IMR-90 (cell line): ENCODE measurements at regions not wholly inside any gene's neighbourhood (a gene's known extent, or its start where the extent isn't known, plus 50 kb on each side); places are given as distances from the start of the nearest gene placed in this dataset.
"Not testable (repeated sequence)": the region's sequence is repeated elsewhere in the genome, so short reads cannot be mapped to it uniquely, and the experiment has no call there.

Experiments used
- ATAC-seq: fragments of 200-7000 bp; cut with Tn5 transposase; 2 replicates; pipeline ENCODE4 v1.9.1; 2020; ENCODE audit warnings: low read depth, mild to moderate bottlenecking, moderate library complexity
- BruUV-seq: library from RNA; stranded (reverse); fragments of 400-500 nt; replicated peaks from 2 replicates; lab custom pipeline; 2021; lab: Mats Ljungman, UMichigan
- CTCF ChIA-PET: fragments of 300-600 bp; formaldehyde crosslinking; extraction: SDS; loops from one replicate; lab custom pipeline; 2021; ENCODE audit warnings: antibody characterized with exemption; lab: Yijun Ruan, JAX
- POLR2A ChIA-PET: fragments of 300-600 bp; sonication (Branson Sonifier 250); formaldehyde crosslinking; loops from one replicate; lab custom pipeline; 2022; ENCODE audit warnings: antibody characterized with exemption; ENCODE audit not compliant: unreplicated experiment; lab: Charles Lee
- DNase-seq: peaks from one replicate; pipeline ENCODE4 v3.0.0; 2013
- H2AFZ ChIP-seq: replicated peaks from 2 replicates; pipeline ENCODE3; 2013; ENCODE audit warnings: low read length, mild to moderate bottlenecking; ENCODE audit not compliant: poor library complexity
- H2AK5ac ChIP-seq: 2 replicates; pipeline ENCODE4 v1.6.1; 2013; ENCODE audit warnings: low read depth, low read length, inconsistent platforms
- H2AK9ac ChIP-seq: replicated peaks from 2 replicates; pipeline ENCODE3; 2013; ENCODE audit warnings: mild to moderate bottlenecking, low read depth, low read length, moderate library complexity; ENCODE audit not compliant: poor library complexity
- H2BK120ac ChIP-seq: 2 replicates; pipeline ENCODE4 v1.6.1; 2013; ENCODE audit warnings: low read depth, low read length, inconsistent platforms
- H2BK15ac ChIP-seq: 3 replicates; pipeline ENCODE4 v1.6.1; 2013; ENCODE audit warnings: low read depth, low read length, inconsistent platforms
- H2BK20ac ChIP-seq: 2 replicates; pipeline ENCODE4 v1.6.1; 2013; ENCODE audit warnings: low read depth, mild to moderate bottlenecking, inconsistent platforms, low read length, moderate library complexity
- H2BK5ac ChIP-seq: 2 replicates; pipeline ENCODE4 v1.6.1; 2013; ENCODE audit warnings: mild to moderate bottlenecking, low read depth, low read length, inconsistent platforms; ENCODE audit not compliant: poor library complexity, severe bottlenecking
- H3K14ac ChIP-seq: replicated peaks from 2 replicates; pipeline ENCODE4 v1.6.1; 2013; ENCODE audit warnings: low read depth, low read length, inconsistent platforms
- H3K18ac ChIP-seq: 2 replicates; pipeline ENCODE4 v1.6.1; 2013; ENCODE audit warnings: low read depth, low read length, control low read depth
- H3K23ac ChIP-seq: 2 replicates; pipeline ENCODE4 v1.6.1; 2013; ENCODE audit warnings: low read depth, low read length, inconsistent platforms
- H3K27ac ChIP-seq: 2 replicates; pipeline ENCODE4 v1.5.1; 2013; ENCODE audit warnings: mild to moderate bottlenecking, control low read depth, low read length; ENCODE audit not compliant: insufficient read depth
- H3K27me3 ChIP-seq: 2 replicates; pipeline ENCODE4 v1.6.1; 2013; ENCODE audit warnings: low read length; ENCODE audit not compliant: control insufficient read depth, insufficient read depth
- H3K36me3 ChIP-seq: 2 replicates; pipeline ENCODE4 v1.6.1; 2013; ENCODE audit warnings: low read length, mixed read lengths; ENCODE audit not compliant: control insufficient read depth, insufficient read depth
- H3K4ac ChIP-seq: 2 replicates; pipeline ENCODE4 v1.6.1; 2013; ENCODE audit warnings: low read depth, low read length, inconsistent platforms
- H3K4me1 ChIP-seq: 2 replicates; pipeline ENCODE4 v1.6.1; 2013; ENCODE audit warnings: low read length, mixed read lengths; ENCODE audit not compliant: control insufficient read depth, insufficient read depth
- H3K4me2 ChIP-seq: 2 replicates; pipeline ENCODE4 v1.6.1; 2013; ENCODE audit warnings: low read depth, mild to moderate bottlenecking, control low read depth, low read length, moderate library complexity
- H3K4me3 ChIP-seq: 2 replicates; pipeline ENCODE4 v1.5.1; 2013; ENCODE audit warnings: low read depth, mild to moderate bottlenecking, control low read depth, low read length, moderate library complexity; ENCODE audit not compliant: insufficient read depth
- H3K56ac ChIP-seq: 2 replicates; pipeline ENCODE4 v1.6.1; 2013; ENCODE audit warnings: low read length, inconsistent platforms; ENCODE audit not compliant: insufficient read depth; ENCODE audit errors: extremely low read depth
- H3K79me1 ChIP-seq, 2 experiments: 2 replicates each; pipeline ENCODE4 v1.6.1; 2013; ENCODE audit warnings: low read length in 2 of 2, inconsistent platforms in 1 of 2, low read depth in 1 of 2
- H3K9ac ChIP-seq: 2 replicates; pipeline ENCODE4 v1.6.1; 2013; ENCODE audit warnings: low read depth, low read length, control low read depth
- H3K9me1 ChIP-seq: 2 replicates; pipeline ENCODE4 v1.6.1; 2013; ENCODE audit warnings: low read length, inconsistent platforms; ENCODE audit not compliant: insufficient read depth
- H3K9me3 ChIP-seq: 2 replicates; pipeline ENCODE4 v1.6.1; 2013; ENCODE audit warnings: low read length; ENCODE audit not compliant: control insufficient read depth, insufficient read depth
- H4K20me1 ChIP-seq: 2 replicates; pipeline ENCODE4 v1.6.1; 2013; ENCODE audit warnings: low read length, inconsistent platforms; ENCODE audit not compliant: insufficient read depth
- H4K5ac ChIP-seq: 2 replicates; pipeline ENCODE4 v1.6.1; 2013; ENCODE audit warnings: mild to moderate bottlenecking, low read depth, low read length, control low read depth
- H4K8ac ChIP-seq, 2 experiments: 2 replicates each; pipeline ENCODE4 v1.6.1; 2013; ENCODE audit warnings: low read depth in 2 of 2, low read length in 2 of 2, control low read depth in 1 of 2, inconsistent platforms in 1 of 2
- H4K91ac ChIP-seq: 2 replicates; pipeline ENCODE4 v1.6.1; 2013; ENCODE audit warnings: low read depth, low read length, inconsistent platforms; ENCODE audit not compliant: insufficient read depth
- BHLHE40 ChIP-seq: fragments of 150-350 bp; IDR thresholded peaks from 2 replicates; pipeline ENCODE4 v1.6.1; 2016; ENCODE audit warnings: mild to moderate bottlenecking, low read depth, low read length
- CHD1 ChIP-seq: IDR thresholded peaks from 2 replicates; pipeline ENCODE4 v1.6.1; 2012; ENCODE audit warnings: low read depth, low read length, improper control_type of control experiment
- FOS ChIP-seq: fragments of 150-350 bp; IDR thresholded peaks from 2 replicates; pipeline ENCODE4 v1.6.1; 2016; ENCODE audit warnings: low read depth, low read length
- MXI1 ChIP-seq: IDR thresholded peaks from 2 replicates; pipeline ENCODE4 v1.6.1; 2012; ENCODE audit warnings: low read depth, mild to moderate bottlenecking, low read length, moderate library complexity, borderline replicate concordance
- SMC3 ChIP-seq: fragments of 150-350 bp; IDR thresholded peaks from 2 replicates; pipeline ENCODE4 v1.6.1; 2016; ENCODE audit warnings: low read depth, mild to moderate bottlenecking, antibody characterized with exemption, low read length, moderate library complexity
- WGBS, 2 experiments: methylation state at CpG; one replicate each; pipeline versions ENCODE4 v1.1.5 to v1.1.7; 2013; ENCODE audit warnings: missing lambda C conversion rate in 2 of 2; ENCODE audit not compliant: insufficient read length in 1 of 2; ENCODE audit errors: extremely low coverage in 2 of 2; 5-methylcytosine and 5-hydroxymethylcytosine counted together
- dilution Hi-C: fragments of 300-500 bp; cut with HindIII; formaldehyde crosslinking; loops from one replicate; pipeline ENCODE4 v1.14.3; 2018; ENCODE audit warnings: low sequenced_read_pairs; ENCODE audit not compliant: unreplicated experiment
- in situ Hi-C: fragments of 300-500 bp; cut with MboI; formaldehyde crosslinking; loops from 3 replicates; pipeline ENCODE4 v1.14.3; 2019; ENCODE audit warnings: low sequenced_read_pairs, inconsistent platforms, mixed read lengths
- intact Hi-C: fragments of 100-400 bp; cut with micrococcal nuclease; formaldehyde crosslinking; loops from 2 replicates; pipeline ENCODE4 v1.10.0; 2022
- TF ChIP-seq, protein P1 (sequence below): conservative IDR thresholded peaks from 2 replicates; pipeline ENCODE4 v1.5.1; 2012; ENCODE audit warnings: mild to moderate bottlenecking, low read depth, low read length, improper control_type of control experiment

DNA sequence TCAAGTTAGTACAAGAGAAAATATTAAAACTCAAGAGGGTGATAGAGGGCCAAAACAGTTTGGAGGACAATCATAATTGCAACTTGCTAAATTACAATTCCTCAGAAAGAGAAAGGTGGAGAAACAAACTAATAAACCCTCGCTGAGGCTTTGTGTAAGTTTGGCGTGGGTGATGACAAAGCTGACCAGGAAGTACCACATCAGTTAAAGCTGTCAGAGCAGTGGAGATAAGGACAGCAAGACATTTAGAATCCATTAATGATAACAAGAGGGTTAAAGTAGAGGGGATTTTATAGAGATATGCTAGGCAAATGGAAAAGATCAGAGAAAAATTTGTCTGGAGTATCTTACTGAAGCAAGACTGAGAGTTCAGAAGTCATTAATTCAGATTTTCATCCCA, 334.4 kb downstream of the TFAP2B start:
- ChIA-PET CTCF (no interaction called here), POLR2A (no interaction called here)
- Histone ChIP-seq H2AK9ac (no peak overlapping the region), H3K9me3 (peaks cover under 1% of the 10 kb centered on the region), H4K20me1 (no peaks in the 10 kb centered on the region), H3K4me2 (no peak overlapping the region), H2AK5ac (no peak overlapping the region), H4K91ac (no peak overlapping the region), H3K23ac (no peak overlapping the region), H3K4ac (no peak overlapping the region), H3K4me1 (no peaks in the 10 kb centered on the region), H4K8ac (no peak overlapping the region), H3K4me3 (no peak overlapping the region), H3K18ac (no peak overlapping the region), H3K14ac (no peak overlapping the region), H2BK120ac (no peak overlapping the region), H2BK5ac (no peak overlapping the region), H3K9me1 (no peaks in the 10 kb centered on the region), H2BK20ac (no peak overlapping the region), H3K79me1 (no peaks in the 10 kb centered on the region), H3K9ac (no peak overlapping the region), H2BK15ac (no peak overlapping the region), H3K56ac (no peak overlapping the region), H3K27ac (no peak overlapping the region), H2AFZ (no peak overlapping the region), H3K27me3 (no peaks in the 10 kb centered on the region), H4K5ac (no peak overlapping the region), H3K36me3 (no peaks in the 10 kb centered on the region)
- TF ChIP-seq MXI1 (no peak), CHD1 (no peak), FOS (no peak), SMC3 (no peak), BHLHE40 (no peak)
- TF ChIP-seq, protein P1, sequence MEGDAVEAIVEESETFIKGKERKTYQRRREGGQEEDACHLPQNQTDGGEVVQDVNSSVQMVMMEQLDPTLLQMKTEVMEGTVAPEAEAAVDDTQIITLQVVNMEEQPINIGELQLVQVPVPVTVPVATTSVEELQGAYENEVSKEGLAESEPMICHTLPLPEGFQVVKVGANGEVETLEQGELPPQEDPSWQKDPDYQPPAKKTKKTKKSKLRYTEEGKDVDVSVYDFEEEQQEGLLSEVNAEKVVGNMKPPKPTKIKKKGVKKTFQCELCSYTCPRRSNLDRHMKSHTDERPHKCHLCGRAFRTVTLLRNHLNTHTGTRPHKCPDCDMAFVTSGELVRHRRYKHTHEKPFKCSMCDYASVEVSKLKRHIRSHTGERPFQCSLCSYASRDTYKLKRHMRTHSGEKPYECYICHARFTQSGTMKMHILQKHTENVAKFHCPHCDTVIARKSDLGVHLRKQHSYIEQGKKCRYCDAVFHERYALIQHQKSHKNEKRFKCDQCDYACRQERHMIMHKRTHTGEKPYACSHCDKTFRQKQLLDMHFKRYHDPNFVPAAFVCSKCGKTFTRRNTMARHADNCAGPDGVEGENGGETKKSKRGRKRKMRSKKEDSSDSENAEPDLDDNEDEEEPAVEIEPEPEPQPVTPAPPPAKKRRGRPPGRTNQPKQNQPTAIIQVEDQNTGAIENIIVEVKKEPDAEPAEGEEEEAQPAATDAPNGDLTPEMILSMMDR = no peak
- ATAC-seq = no peak
- in situ Hi-C loops = no loop called here
- DNase-seq = no peak
- WGBS, 2 experiments = no CpG with 5 or more reads among the region's 2 CpGs
- dilution Hi-C loops = no loop called here
- intact Hi-C loops = no loop called here
- no TSS peak for BruUV-seq

DNA sequence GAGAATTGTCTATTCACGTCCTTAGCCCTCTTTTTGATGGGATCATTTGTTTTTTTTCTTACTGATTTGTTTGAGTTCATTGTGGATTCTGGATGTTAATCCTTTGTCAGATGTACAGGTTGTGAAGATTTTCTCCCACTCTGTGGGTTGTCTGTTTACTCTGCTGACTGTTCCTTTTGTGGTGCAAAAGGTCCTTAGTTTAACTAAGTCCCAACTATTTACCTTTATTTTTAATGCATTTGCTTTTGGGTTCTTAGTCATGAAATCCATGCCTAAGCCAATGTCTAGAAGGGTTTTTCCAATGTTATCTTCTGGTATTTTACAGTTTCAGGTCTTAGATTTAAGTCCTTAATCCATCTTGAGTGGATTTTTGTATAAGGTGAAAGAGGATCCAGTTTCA, 336.3 kb downstream of the TFAP2B start:
- H3K9ac ChIP-seq, ATAC-seq, CTCF ChIA-PET, in situ Hi-C loops, H3K4me2 ChIP-seq, H4K8ac ChIP-seq, H4K20me1 ChIP-seq, H4K91ac ChIP-seq, H3K4me3 ChIP-seq, intact Hi-C loops, H3K36me3 ChIP-seq, DNase-seq, H3K18ac ChIP-seq, H4K5ac ChIP-seq, H2BK20ac ChIP-seq, H3K23ac ChIP-seq, H3K4me1 ChIP-seq, H2AK9ac ChIP-seq, H3K27me3 ChIP-seq, H3K14ac ChIP-seq, dilution Hi-C loops, H2AFZ ChIP-seq, H3K79me1 ChIP-seq, H3K9me1 ChIP-seq, H2BK120ac ChIP-seq, H2BK5ac ChIP-seq, H2AK5ac ChIP-seq, H3K9me3 ChIP-seq, H3K4ac ChIP-seq, BruUV-seq, POLR2A ChIA-PET, H2BK15ac ChIP-seq, H3K27ac ChIP-seq, H3K56ac ChIP-seq: not testable (repeated sequence)
- WGBS, 2 experiments = no CpG with 5 or more reads among the region's 1 CpG
